Upper lobe of right lung (tissue), 1 donor: ENCODE measurements at regions not wholly inside any gene's neighbourhood (a gene's known extent, or its start where the extent isn't known, plus 50 kb on each side); places are given as distances from the start of the nearest gene placed in this dataset.

Experiments used
- ATAC-seq: fragments of 200-7000 bp; cut with Tn5 transposase; one replicate; pipeline ENCODE4 v1.9.1; 2020; ENCODE audit warnings: mild to moderate bottlenecking, moderate library complexity
- DNase-seq: peaks from one replicate; pipeline ENCODE4 v3.0.0-alpha.2; 2020
- H3K27ac ChIP-seq: fragments of 200-600 bp; one replicate; pipeline ENCODE4 v1.8.0; 2022
- H3K27me3 ChIP-seq: fragments of 200-600 bp; one replicate; pipeline ENCODE4 v1.8.0; 2022; ENCODE audit warnings: mild to moderate bottlenecking
- H3K36me3 ChIP-seq: fragments of 200-600 bp; one replicate; pipeline ENCODE4 v1.8.0; 2022
- H3K4me1 ChIP-seq: fragments of 200-600 bp; one replicate; pipeline ENCODE4 v1.8.0; 2022
- H3K4me3 ChIP-seq: fragments of 200-600 bp; one replicate; pipeline ENCODE4 v1.8.0; 2022; ENCODE audit warnings: mild to moderate bottlenecking
- H3K9me3 ChIP-seq: fragments of 200-600 bp; one replicate; pipeline ENCODE4 v1.8.0; 2022
- intact Hi-C: fragments of 100-400 bp; cut with DNase I; formaldehyde crosslinking; loops from one replicate; pipeline ENCODE4 v1.11.0; 2022
- TF ChIP-seq, protein P1 (sequence below): fragments of 200-600 bp; IDR thresholded peaks from one replicate; pipeline ENCODE4 v1.8.0; 2022; ENCODE audit warnings: antibody characterized with exemption
- donor health status: DM: no; HTN: yes; CAD: no; lungs with severe emphysema.

DNA sequence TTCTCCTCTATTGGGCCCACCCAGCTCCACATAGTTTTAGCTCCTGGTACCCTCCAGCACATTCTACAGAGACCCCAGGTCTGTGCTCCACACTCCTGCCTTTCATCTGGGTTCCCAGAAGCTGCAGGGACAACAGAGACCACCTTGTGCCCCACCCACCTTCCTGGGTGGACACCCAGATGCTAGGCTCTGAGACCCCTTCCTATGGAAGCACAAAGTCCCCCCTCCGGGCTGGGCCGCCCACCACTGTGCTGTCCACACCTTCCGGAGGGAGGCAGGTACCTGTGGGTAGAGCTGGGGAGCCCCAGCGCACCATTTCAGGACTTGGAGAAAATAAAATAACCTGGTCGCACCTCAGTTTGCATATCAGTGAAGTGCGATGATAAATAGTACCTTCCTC, 224.9 kb upstream of the FOXF1 start:
- intact Hi-C loops = no loop called here
- Histone ChIP-seq H3K36me3 (no peaks in the 10 kb centered on the region), H3K4me3 (no peak overlapping the region), H3K27me3 (peaks cover 37% of the 10 kb centered on the region), H3K27ac (no peak overlapping the region), H3K4me1 (peaks cover 3% of the 10 kb centered on the region), H3K9me3 (no peaks in the 10 kb centered on the region)
- TF ChIP-seq, protein P1, sequence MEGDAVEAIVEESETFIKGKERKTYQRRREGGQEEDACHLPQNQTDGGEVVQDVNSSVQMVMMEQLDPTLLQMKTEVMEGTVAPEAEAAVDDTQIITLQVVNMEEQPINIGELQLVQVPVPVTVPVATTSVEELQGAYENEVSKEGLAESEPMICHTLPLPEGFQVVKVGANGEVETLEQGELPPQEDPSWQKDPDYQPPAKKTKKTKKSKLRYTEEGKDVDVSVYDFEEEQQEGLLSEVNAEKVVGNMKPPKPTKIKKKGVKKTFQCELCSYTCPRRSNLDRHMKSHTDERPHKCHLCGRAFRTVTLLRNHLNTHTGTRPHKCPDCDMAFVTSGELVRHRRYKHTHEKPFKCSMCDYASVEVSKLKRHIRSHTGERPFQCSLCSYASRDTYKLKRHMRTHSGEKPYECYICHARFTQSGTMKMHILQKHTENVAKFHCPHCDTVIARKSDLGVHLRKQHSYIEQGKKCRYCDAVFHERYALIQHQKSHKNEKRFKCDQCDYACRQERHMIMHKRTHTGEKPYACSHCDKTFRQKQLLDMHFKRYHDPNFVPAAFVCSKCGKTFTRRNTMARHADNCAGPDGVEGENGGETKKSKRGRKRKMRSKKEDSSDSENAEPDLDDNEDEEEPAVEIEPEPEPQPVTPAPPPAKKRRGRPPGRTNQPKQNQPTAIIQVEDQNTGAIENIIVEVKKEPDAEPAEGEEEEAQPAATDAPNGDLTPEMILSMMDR = no peak
- DNase-seq = no peak
- ATAC-seq = no peak

DNA sequence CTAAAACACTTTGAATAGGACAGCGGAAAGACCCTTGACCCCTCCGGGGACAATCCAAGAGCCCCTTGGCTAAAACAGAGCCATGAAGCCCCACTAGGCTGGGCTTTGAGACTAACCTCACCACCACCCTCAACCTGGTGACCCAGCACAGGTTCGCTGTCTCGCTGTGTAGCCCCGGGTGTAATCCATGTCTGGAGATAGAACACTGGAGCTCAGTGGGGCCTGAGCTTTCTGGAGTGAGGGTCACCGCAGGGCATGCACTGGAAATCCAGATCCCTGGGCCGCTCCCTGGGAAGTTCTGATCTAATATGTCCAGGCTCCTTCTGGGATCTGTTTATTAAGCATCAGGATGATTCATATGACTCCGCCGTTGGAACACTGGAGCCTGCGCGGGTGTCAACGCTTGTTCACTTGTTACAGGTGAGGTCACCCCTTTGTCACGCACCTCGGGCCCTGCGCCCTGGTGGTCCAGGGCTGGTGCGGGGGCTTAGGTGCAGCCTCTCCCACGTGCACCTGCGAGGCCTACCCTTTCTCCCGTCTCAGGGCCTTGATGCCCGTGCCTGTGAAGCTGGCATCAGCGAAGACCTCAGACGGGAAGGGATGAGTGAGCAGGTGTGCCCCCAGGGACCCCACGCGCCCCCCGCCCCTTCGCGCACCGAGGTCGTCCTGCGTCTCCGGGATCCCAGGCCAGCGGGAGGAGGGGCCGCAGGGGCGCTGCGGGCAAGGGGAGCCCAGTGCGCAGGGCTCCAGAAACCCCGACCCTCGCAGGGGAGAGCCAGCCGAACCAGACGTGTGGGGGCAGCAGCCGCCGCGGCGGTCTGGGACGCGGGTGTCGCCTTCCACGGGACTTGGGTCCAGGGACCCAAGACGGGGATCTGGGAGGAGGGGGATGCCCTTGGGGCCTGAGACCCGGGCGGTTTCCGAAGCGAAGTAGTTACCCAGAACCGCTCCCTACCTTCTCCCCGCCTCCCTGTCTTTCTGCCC, 224.1 kb upstream of the FOXF1 start:
- TF ChIP-seq, protein P1 = no peak
- no peak for DNase-seq
- Histone ChIP-seq H3K4me1 (peaks cover 3% of the 10 kb centered on the region), H3K27ac (no peak overlapping the region), H3K27me3 (peaks cover 44% of the 10 kb centered on the region), H3K4me3 (peak overlapping the region; percentile 16), H3K9me3 (no peaks in the 10 kb centered on the region), H3K36me3 (no peaks in the 10 kb centered on the region)
- ATAC-seq = no peak
- intact Hi-C loops = no loop called here

DNA sequence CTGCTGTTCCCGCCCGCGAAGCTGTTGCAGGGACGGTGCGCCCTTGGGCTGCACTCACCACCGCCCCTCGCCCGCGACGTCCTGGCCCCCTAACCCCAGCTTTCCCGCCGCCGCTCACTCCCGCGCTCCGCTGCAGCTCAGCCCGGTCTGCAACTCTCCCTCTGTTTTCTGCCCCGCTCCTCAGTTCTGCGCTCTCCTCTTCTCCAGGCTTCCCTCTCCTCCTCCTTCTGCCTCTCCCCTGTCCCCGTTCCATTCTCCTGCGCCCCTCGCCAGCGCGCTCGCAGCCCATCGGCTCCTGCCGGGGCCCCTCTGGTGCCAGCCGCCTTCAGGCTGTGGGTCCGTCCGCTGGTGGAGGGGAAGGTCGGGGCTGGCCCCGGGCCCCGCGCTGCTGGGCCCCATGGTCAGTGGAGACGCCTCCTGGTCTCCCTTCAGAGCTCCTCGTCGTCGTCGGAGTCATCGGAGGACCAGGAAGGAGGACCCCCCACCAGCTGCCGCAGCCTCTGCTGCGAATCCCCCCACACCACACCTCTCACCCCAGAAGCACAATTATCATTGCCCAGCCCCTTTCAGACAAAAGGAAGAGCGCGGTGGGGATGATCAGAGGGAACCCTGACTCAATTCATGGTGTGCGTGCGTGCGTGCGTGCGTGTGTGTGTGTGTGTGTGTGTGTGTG, 223.2 kb upstream of the FOXF1 start:
- intact Hi-C loops = no loop called here
- peaks cover 49% of the 10 kb centered on the region for H3K27me3 ChIP-seq
- TF ChIP-seq, protein P1 = no peak
- H3K36me3 ChIP-seq = no peaks in the 10 kb centered on the region
- H3K9me3 ChIP-seq = no peaks in the 10 kb centered on the region
- no peak for ATAC-seq
- no peak for DNase-seq
- peak overlapping the region; percentile 16 for H3K4me3 ChIP-seq
- H3K4me1 ChIP-seq = peaks cover 3% of the 10 kb centered on the region
- H3K27ac ChIP-seq = no peak overlapping the region

DNA sequence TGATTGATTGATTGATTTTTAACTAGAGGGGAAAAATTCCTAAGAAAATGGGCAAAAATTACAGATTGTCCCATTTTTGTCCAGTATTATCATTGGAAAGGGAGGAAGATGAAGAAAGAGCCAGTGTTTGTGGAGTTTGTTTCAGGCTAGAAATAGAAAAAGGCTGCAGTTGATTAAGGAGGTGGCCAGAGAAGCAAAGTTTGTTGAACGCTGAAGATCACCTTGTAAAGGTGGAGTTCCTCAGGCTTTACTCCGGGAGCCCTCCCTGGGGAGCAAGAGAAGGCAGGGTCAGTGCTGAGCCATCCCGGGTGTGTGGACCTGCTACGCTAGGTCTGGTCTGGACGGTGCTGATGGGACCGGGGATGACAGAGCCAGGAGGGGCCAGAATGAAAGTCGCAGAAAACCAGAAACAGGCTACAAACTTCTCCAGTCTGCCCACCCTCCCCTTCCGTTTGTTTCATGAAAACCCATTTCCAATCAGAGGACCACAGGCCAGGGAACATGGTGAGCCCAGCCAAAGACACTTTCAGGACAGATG, 222.6 kb upstream of the FOXF1 start:
- Histone ChIP-seq H3K4me3 (no peak overlapping the region), H3K9me3 (no peaks in the 10 kb centered on the region), H3K27me3 (peaks cover 49% of the 10 kb centered on the region), H3K4me1 (peaks cover 3% of the 10 kb centered on the region), H3K27ac (no peak overlapping the region), H3K36me3 (no peaks in the 10 kb centered on the region)
- intact Hi-C loops = no loop called here
- no peak for DNase-seq
- TF ChIP-seq, protein P1 = no peak
- ATAC-seq = no peak

DNA sequence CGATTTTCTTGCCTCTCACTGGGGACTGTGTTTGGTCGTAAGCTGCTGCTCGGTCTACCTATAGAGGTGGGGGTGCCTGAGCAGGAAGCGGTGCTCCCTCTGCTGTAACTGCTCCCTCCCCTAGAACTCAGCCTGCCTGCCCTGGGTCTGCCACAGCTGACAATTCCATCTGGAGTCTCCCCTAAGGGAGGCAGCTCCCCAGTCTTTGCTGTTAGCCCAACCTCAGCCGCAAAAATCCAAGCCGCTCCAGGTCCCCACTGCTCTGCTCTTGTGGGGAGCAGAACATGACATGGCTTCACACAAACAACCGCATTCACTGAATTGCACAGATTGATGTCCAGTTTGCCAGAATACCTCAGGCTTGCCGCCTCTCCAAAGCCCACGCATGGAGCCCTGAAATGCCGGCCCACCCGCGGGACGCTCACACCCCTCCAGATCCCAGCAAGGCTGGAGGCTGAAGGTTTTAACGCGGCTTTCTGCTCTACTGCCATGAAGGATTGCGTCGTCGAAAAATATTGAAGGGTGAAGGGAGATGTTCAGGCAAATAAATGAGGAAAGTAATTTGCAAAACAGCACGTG, 221.5 kb upstream of the FOXF1 start:
- Histone ChIP-seq H3K9me3 (no peaks in the 10 kb centered on the region), H3K36me3 (no peaks in the 10 kb centered on the region), H3K27me3 (peaks cover 49% of the 10 kb centered on the region), H3K4me3 (no peak overlapping the region), H3K27ac (no peak overlapping the region), H3K4me1 (peaks cover 3% of the 10 kb centered on the region)
- TF ChIP-seq, protein P1 = no peak
- DNase-seq (no peak), ATAC-seq (no peak)
- intact Hi-C loops = no loop called here
